Mesodermal cell (in vitro differentiated cells): ENCODE measurements at regions not wholly inside any gene's neighbourhood (a gene's known extent, or its start where the extent isn't known, plus 50 kb on each side); places are given as distances from the start of the nearest gene placed in this dataset.

Source experiments
- H3K27ac ChIP-seq: 2 replicates; pipeline ENCODE4 v1.7.0; 2013; ENCODE audit warnings: mild to moderate bottlenecking, low read depth, low read length, moderate library complexity; ENCODE audit not compliant: severe bottlenecking
- H3K36me3 ChIP-seq: 2 replicates; pipeline ENCODE4 v1.7.1; 2013; ENCODE audit warnings: mild to moderate bottlenecking, low read length, moderate library complexity; ENCODE audit not compliant: control insufficient read depth, insufficient read depth
- H3K4me1 ChIP-seq: one replicate; pipeline ENCODE4 v1.7.1; 2013; ENCODE audit warnings: mild to moderate bottlenecking, low read length; ENCODE audit not compliant: insufficient read depth, control insufficient read depth, poor library complexity, severe bottlenecking
- H3K4me3 ChIP-seq: 2 replicates; pipeline ENCODE4 v1.7.0; 2013; ENCODE audit warnings: low read length, control low read depth, mild to moderate bottlenecking; ENCODE audit not compliant: insufficient read depth, poor library complexity, severe bottlenecking; ENCODE audit errors: extremely low read depth
- H3K9me3 ChIP-seq: 2 replicates; pipeline ENCODE4 v1.7.1; 2013; ENCODE audit warnings: mild to moderate bottlenecking, low read length, moderate library complexity; ENCODE audit not compliant: control insufficient read depth
- WGBS, 2 experiments: methylation state at CpG; one replicate each; pipeline ENCODE4 v1.1.5; 2013; ENCODE audit warnings: missing lambda C conversion rate in 2 of 2; ENCODE audit not compliant: insufficient coverage in 2 of 2; 5-methylcytosine and 5-hydroxymethylcytosine counted together

DNA sequence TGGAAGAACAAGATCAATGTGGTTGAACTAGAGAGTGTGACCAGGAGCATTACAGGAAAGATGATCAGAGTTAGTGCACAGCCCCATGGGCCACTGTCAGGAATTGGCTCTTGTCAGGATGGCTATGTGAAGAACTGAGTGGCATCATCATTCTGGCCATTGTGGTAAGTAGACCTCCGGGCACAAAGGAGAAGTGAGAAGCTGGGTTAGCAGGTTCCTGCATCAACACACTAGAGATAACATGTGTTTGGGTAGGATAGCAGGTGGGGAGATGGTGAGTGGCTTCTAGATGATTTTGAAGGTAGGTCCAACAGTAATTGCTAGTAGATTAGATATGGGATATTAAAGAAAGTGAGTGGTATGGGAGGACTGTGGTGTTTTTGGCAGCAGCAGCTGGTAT lies 408.2 kb downstream of the TSN start:
- Histone ChIP-seq H3K36me3 (no peaks in the 10 kb centered on the region), H3K4me3 (no peak overlapping the region), H3K4me1 (no peaks in the 10 kb centered on the region), H3K9me3 (no peaks in the 10 kb centered on the region), H3K27ac (no peak overlapping the region)
- whole genome bisulfite sequencing, 2 experiments = 100% methylated on average over 1 of the region's 1 CpG; no CpG with 5 or more reads in 1 of the 2 experiments

DNA sequence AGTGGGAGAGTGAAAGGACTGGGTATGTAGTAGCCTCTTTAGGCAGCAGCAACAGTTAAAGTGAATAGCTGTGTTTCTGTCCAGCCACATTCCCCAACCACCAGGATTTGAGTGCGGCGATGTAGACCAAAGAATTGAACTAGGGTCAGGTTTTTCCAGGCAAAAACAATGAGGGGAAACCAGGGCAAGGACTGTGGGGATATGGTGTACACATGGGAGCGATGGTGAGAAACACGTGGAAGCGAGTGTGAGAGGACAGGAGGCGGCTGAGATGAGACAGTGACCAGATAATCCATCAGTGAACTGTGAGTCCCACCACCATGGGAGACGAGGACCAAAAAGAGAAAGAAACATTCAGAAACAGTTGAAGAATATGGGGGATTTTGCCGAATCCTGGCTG lies 409.5 kb downstream of the TSN start:
- Histone ChIP-seq H3K27ac (no peak overlapping the region), H3K4me3 (no peak overlapping the region), H3K4me1 (no peaks in the 10 kb centered on the region), H3K9me3 (no peaks in the 10 kb centered on the region), H3K36me3 (no peaks in the 10 kb centered on the region)
- WGBS, 2 experiments = 93 to 95% methylated on average over 8 of the region's 8 CpGs

DNA sequence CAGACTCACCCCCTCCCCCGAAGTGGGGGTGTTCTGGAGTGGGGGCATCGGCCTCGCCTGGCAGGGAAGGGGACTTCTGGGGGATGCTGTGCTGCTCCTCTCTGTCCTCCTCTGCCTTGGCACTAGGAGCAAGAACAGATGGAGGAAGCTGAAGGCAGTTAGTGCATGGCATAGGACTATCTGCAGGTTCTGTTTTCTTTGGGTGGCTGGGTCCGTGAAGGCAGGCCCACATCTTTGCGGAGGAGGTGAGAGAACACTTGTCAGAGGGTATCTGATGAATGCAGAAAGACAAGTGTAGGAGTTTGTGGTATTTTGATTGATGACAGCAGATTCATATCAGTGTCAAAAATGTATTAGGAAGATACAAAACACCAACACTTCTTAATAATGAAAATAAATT lies 411.4 kb downstream of the TSN start:
- no peaks in the 10 kb centered on the region for H3K4me1 ChIP-seq
- H3K27ac ChIP-seq = no peak overlapping the region
- H3K36me3 ChIP-seq = no peaks in the 10 kb centered on the region
- no peak overlapping the region for H3K4me3 ChIP-seq
- WGBS, 2 experiments = 93 to 100% methylated on average over 2 of the region's 5 CpGs
- H3K9me3 ChIP-seq = no peaks in the 10 kb centered on the region

DNA sequence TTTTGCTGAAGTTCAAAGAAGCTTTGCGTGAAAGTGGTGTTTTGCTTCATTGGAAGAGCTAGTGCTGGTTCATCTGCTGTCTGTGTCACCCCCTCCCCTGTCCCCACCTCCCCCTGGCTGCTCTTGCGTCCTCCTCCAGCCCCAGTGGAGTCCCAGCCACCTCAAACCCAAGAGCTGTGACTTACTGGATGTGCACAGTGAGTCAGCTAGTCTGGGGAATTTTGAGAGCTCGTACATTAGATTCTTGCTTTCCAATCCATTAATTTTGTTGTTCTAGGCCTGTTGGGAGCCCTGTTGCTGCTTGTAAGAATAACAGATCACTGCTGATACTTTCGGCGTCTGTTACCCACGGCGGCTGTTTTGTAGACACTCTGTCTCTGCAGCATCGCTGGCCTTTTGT lies 412.1 kb downstream of the TSN start:
- Histone ChIP-seq H3K27ac (no peak overlapping the region), H3K4me1 (no peaks in the 10 kb centered on the region), H3K36me3 (no peaks in the 10 kb centered on the region), H3K4me3 (no peak overlapping the region), H3K9me3 (no peaks in the 10 kb centered on the region)
- WGBS, 2 experiments = 91 to 99% methylated on average over 6 of the region's 8 CpGs

DNA sequence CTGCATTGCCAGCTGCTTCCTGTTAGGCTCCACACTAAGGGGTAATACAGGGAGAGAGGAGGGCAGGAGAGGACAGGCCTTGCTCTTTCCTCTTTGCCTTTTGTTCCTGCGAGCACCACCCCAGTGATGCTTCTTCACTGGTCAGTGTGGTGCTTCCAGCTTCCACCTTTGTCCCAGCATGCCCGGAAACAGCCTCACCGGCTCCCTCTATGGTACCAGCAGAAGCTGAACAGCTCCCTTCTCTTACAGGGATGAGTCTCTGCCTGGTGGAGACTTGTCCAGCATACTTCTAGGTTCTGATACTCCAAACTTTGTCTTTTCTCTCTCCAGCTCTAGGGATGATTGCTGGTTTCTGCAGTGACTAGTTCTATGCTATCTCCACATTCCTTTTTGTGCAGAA lies 413.3 kb downstream of the TSN start:
- Histone ChIP-seq H3K27ac (no peak overlapping the region), H3K4me1 (no peaks in the 10 kb centered on the region), H3K4me3 (no peak overlapping the region), H3K9me3 (no peaks in the 10 kb centered on the region), H3K36me3 (no peaks in the 10 kb centered on the region)
- 60 to 77% methylated on average over 1 to 2 of the region's 3 CpGs for WGBS, 2 experiments

DNA sequence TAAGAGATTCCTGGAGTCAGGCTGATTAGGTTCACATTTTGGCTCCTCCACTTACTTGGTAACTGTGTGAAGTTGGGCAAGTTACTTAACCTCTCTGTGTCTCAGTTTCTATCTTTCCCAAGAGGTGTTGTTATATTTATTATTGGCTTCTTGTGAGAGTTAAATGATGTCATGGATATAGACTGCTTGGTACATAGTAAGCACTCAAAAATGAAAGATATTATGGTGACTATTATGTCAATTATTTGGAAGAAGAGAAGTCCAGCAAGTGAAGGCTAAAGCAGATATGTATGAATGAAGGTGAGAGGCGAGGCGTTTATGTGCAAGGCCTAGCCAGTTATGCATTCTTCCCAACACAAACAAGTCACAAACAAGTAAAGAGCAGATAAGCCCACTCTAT lies 417.4 kb downstream of the TSN start:
- Histone ChIP-seq H3K36me3 (no peaks in the 10 kb centered on the region), H3K27ac (no peak overlapping the region), H3K4me1 (no peaks in the 10 kb centered on the region), H3K4me3 (no peak overlapping the region), H3K9me3 (no peaks in the 10 kb centered on the region)
- no CpG with 5 or more reads among the region's 2 CpGs for WGBS, 2 experiments

DNA sequence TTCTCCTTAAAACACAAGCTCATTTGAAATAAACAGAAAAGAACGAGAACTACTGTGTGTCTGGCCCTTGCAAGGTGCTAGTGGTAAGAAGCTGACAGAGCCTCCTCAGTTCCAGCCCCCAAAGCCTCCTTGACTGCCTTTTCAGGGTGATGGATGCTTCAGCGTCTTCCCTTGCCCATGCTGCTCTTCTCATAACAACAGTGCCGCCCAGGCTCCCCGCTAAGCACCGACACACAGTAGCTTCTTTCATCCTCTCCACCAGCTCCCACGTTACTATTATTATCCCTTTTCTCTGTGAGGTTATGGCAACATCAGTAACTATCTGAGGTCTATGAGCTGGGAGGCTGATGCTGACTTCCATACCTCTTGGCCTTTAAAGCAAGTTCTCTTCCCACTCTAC lies 418.6 kb downstream of the TSN start:
- 80 to 92% methylated on average over 1 to 3 of the region's 6 CpGs for WGBS, 2 experiments
- no peaks in the 10 kb centered on the region for H3K36me3 ChIP-seq
- H3K4me3 ChIP-seq = no peak overlapping the region
- no peaks in the 10 kb centered on the region for H3K4me1 ChIP-seq
- H3K27ac ChIP-seq = no peak overlapping the region
- H3K9me3 ChIP-seq = no peaks in the 10 kb centered on the region

DNA sequence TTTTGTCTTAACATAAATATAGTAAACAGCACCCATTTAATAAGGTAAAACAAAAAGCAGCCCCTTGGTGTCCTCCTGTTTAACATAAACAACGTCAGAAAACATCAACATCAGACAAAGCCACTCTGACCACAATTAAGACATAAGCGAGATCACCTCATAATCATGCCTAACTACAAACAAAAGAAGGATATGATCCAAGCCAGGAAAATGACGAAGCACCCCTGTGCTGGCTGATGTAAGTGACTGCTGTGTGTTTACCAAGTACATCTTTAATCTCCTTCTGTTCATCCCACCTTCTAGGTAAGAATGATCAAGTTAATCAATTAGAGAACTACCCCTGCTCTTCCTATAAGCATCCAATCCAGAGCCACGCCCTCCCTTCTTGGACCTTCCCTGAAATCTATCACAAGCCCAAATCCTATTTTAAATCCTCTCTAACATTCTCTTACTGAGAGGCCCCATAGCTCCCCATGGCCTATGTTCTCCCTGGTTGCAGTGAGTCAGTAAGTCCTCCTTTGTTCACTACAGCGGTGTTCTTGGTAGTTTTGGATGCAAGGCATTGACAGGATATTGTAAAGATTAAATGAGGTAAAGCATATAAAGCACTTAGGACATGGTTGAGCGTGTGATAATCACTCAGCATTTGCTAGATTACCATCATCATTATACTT lies 424.2 kb downstream of the TSN start:
- no peaks in the 10 kb centered on the region for H3K36me3 ChIP-seq
- 83% methylated on average over 2 of the region's 6 CpGs for WGBS, 2 experiments
- peaks cover 7% of the 10 kb centered on the region for H3K9me3 ChIP-seq
- no peak overlapping the region for H3K27ac ChIP-seq
- H3K4me3 ChIP-seq = no peak overlapping the region
- H3K4me1 ChIP-seq = no peaks in the 10 kb centered on the region

DNA sequence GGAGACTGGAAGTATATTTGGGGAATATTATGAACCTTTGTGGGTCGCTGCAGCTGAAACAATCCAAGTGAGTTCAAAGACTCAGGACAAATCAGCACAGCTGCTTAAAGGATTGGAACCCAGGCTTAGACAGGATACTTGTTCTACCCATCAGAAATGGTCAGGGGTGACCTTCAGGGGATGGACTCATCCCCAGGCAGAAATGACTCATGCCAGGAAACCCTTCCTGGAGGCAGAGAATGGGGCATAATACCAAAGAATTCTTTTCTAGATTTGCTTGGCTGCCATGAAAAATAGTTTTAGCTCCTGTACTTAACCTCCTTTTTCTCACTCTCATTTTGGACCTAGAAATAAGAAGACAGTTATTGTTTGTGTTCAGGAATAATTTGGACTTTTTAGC lies 425.5 kb downstream of the TSN start:
- Histone ChIP-seq H3K27ac (no peak overlapping the region), H3K36me3 (no peaks in the 10 kb centered on the region), H3K4me1 (no peaks in the 10 kb centered on the region), H3K9me3 (peaks cover 7% of the 10 kb centered on the region), H3K4me3 (no peak overlapping the region)
- WGBS, 2 experiments = 75 to 100% methylated on average over 1 of the region's 1 CpG

DNA sequence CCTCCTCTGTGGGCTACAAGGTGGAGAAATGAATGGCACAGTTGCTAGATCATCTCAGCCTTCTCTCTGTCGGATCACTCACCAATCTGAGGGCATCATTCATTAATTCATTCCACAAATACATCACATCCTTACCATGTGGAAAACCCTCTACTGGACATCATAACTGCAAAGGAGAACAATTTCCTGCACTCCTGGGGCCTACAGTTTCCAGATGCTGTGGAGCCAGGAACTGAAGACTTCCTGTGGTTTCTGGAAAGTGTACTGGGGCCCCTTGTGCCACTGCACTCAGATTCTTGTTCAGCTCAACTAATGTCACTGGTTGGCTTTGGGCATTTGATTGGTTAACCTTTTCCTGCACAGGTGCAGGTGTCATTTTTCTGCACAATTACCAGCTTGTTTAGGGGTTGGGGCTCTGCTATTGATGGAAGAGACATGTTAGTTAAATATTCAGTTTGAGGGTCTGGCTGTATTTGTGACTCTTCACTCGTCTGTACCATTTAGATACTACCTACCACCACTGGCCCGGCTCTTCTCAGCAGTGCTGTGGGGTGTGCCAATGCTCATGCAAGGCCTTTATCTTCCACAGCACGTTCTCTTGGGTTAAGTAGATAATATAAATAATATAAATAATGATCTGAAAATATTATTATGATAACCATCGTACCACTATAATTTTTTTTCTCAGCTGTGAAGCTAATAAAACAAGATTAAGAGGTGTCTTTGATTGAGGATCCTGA lies 427.3 kb downstream of the TSN start:
- peaks cover 5% of the 10 kb centered on the region for H3K4me1 ChIP-seq
- H3K36me3 ChIP-seq = no peaks in the 10 kb centered on the region
- 86 to 100% methylated on average over 1 of the region's 5 CpGs for WGBS, 2 experiments
- peaks cover 7% of the 10 kb centered on the region for H3K9me3 ChIP-seq
- no peak overlapping the region for H3K4me3 ChIP-seq
- no peak overlapping the region for H3K27ac ChIP-seq

DNA sequence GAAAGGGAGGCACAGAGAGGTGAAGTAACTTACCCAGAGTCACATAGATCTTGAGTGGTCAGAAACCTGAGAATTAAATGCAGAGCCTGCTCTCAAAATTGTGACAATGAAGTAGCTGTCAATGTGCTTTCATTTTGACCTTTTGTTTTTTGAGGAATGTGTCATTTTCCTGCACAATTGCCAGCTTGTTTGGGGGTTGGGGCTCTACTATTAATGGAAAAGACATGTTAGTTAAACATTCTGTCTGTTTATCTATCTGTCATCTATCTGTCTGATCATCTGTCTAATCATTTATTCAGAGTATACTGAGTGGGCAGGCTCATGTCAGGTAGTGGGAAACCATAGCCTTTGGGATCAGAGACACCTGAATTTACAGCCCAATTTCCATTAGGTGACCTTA lies 428.4 kb downstream of the TSN start:
- Histone ChIP-seq H3K9me3 (peaks cover 7% of the 10 kb centered on the region), H3K27ac (no peak overlapping the region), H3K36me3 (no peaks in the 10 kb centered on the region), H3K4me3 (no peak overlapping the region), H3K4me1 (peaks cover 5% of the 10 kb centered on the region)
